ENCODE measurements at regions not wholly inside any gene's neighbourhood (a gene's known extent, or its start where the extent isn't known, plus 50 kb on each side); places are given as distances from the start of the nearest gene placed in this dataset.
"Not testable (repeated sequence)": the region's sequence is repeated elsewhere in the genome, so short reads cannot be mapped to it uniquely, and the experiment has no call there.

GRCh38 chr9:81423589-81424326, 265.6 kb downstream of the TLE1 start:
- H3K27me3 ChIP-seq (ENCODE audit: insufficient read depth, low read length), result no peaks in the 10 kb centered on the region
- H3K27ac ChIP-seq (ENCODE audit: low read length), result no peak overlapping the region
- peaks cover 28% of the 10 kb centered on the region for H3K9me3 ChIP-seq (ENCODE audit: insufficient read depth, low read depth, low read length)
- H3K4me1 ChIP-seq (ENCODE audit: insufficient read depth, low read length), result no peaks in the 10 kb centered on the region
- H3K36me3 ChIP-seq (ENCODE audit: insufficient read depth, low read depth, low read length), result no peaks in the 10 kb centered on the region
- H3K4me3 ChIP-seq (ENCODE audit: low read length), result no peak overlapping the region
- no peak overlapping the region for H3K9ac ChIP-seq (ENCODE audit: low read depth, low read length)

GRCh38 chr9:81421090-81421489, 268.3 kb downstream of the TLE1 start:
- not testable (repeated sequence) for H3K27ac ChIP-seq (ENCODE audit: low read length); H3K27me3 ChIP-seq (ENCODE audit: insufficient read depth, low read length); H3K4me3 ChIP-seq (ENCODE audit: low read length); H3K4me1 ChIP-seq (ENCODE audit: insufficient read depth, low read length); H3K36me3 ChIP-seq (ENCODE audit: insufficient read depth, low read depth, low read length); H3K9ac ChIP-seq (ENCODE audit: low read depth, low read length); H3K9me3 ChIP-seq (ENCODE audit: insufficient read depth, low read depth, low read length)

GRCh38 chr9:81420024-81420423, 269.3 kb downstream of the TLE1 start:
- H3K9ac ChIP-seq (ENCODE audit: low read depth, low read length), result no peak overlapping the region
- H3K27ac ChIP-seq (ENCODE audit: low read length), result no peak overlapping the region
- no peaks in the 10 kb centered on the region for H3K27me3 ChIP-seq (ENCODE audit: insufficient read depth, low read length)
- no peak overlapping the region for H3K4me3 ChIP-seq (ENCODE audit: low read length)
- H3K36me3 ChIP-seq (ENCODE audit: insufficient read depth, low read depth, low read length), result no peaks in the 10 kb centered on the region
- H3K9me3 ChIP-seq (ENCODE audit: insufficient read depth, low read depth, low read length), result peaks cover 5% of the 10 kb centered on the region; the same call in 1 of the 2 replicates
- H3K4me1 ChIP-seq (ENCODE audit: insufficient read depth, low read length), result no peaks in the 10 kb centered on the region

GRCh38 chr9:81417941-81418340, 271.4 kb downstream of the TLE1 start:
- Histone ChIP-seq H3K9me3 (ENCODE audit: insufficient read depth, low read depth, low read length) (peaks cover 5% of the 10 kb centered on the region; the same call in 1 of the 2 replicates), H3K4me3 (ENCODE audit: low read length) (no peak overlapping the region), H3K4me1 (ENCODE audit: insufficient read depth, low read length) (no peaks in the 10 kb centered on the region), H3K27me3 (ENCODE audit: insufficient read depth, low read length) (no peaks in the 10 kb centered on the region), H3K36me3 (ENCODE audit: insufficient read depth, low read depth, low read length) (no peaks in the 10 kb centered on the region), H3K27ac (ENCODE audit: low read length) (no peak overlapping the region), H3K9ac (ENCODE audit: low read depth, low read length) (no peak overlapping the region)

- Histone ChIP-seq H3K4me3 (ENCODE audit: low read length) (no peak overlapping the region), H3K36me3 (ENCODE audit: insufficient read depth, low read depth, low read length) (no peaks in the 10 kb centered on the region), H3K9ac (ENCODE audit: low read depth, low read length) (no peak overlapping the region), H3K4me1 (ENCODE audit: insufficient read depth, low read length) (no peaks in the 10 kb centered on the region), H3K27me3 (ENCODE audit: insufficient read depth, low read length) (no peaks in the 10 kb centered on the region), H3K9me3 (ENCODE audit: insufficient read depth, low read depth, low read length) (peaks cover 5% of the 10 kb centered on the region; the same call in 1 of the 2 replicates), H3K27ac (ENCODE audit: low read length) (no peak overlapping the region)
These were observed 272.1 kb downstream of the TLE1 start for GRCh38 chr9:81417299-81417675.

- no peaks in the 10 kb centered on the region for H3K27me3 ChIP-seq (ENCODE audit: insufficient read depth, low read length)
- peaks cover 5% of the 10 kb centered on the region; the same call in 1 of the 2 replicates for H3K9me3 ChIP-seq (ENCODE audit: insufficient read depth, low read depth, low read length)
- H3K4me3 ChIP-seq (ENCODE audit: low read length), result no peak overlapping the region
- H3K4me1 ChIP-seq (ENCODE audit: insufficient read depth, low read length), result no peaks in the 10 kb centered on the region
- H3K27ac ChIP-seq (ENCODE audit: low read length), result no peak overlapping the region
- H3K9ac ChIP-seq (ENCODE audit: low read depth, low read length), result no peak overlapping the region
- H3K36me3 ChIP-seq (ENCODE audit: insufficient read depth, low read depth, low read length), result no peaks in the 10 kb centered on the region
These were observed 272.7 kb downstream of the TLE1 start for GRCh38 chr9:81416476-81417298.

GRCh38 chr9:81414836-81415235, 274.5 kb downstream of the TLE1 start:
- H3K9me3 ChIP-seq (ENCODE audit: insufficient read depth, low read depth, low read length), result no peaks in the 10 kb centered on the region

GRCh38 chr9:81411961-81412360, 277.4 kb downstream of the TLE1 start:
- Histone ChIP-seq H3K4me1 (ENCODE audit: insufficient read depth, low read length) (no peaks in the 10 kb centered on the region), H3K36me3 (ENCODE audit: insufficient read depth, low read depth, low read length) (no peaks in the 10 kb centered on the region), H3K27ac (ENCODE audit: low read length) (no peak overlapping the region), H3K27me3 (ENCODE audit: insufficient read depth, low read length) (no peaks in the 10 kb centered on the region), H3K9me3 (ENCODE audit: insufficient read depth, low read depth, low read length) (no peaks in the 10 kb centered on the region), H3K9ac (ENCODE audit: low read depth, low read length) (no peak overlapping the region), H3K4me3 (ENCODE audit: low read length) (no peak overlapping the region)

More at GRCh38 chr9:81414836-81415235, 274.5 kb downstream of the TLE1 start:
- Histone ChIP-seq H3K4me1 (ENCODE audit: insufficient read depth, low read length) (no peaks in the 10 kb centered on the region), H3K9ac (ENCODE audit: low read depth, low read length) (no peak overlapping the region), H3K4me3 (ENCODE audit: low read length) (no peak overlapping the region), H3K36me3 (ENCODE audit: insufficient read depth, low read depth, low read length) (no peaks in the 10 kb centered on the region), H3K27ac (ENCODE audit: low read length) (no peak overlapping the region), H3K27me3 (ENCODE audit: insufficient read depth, low read length) (no peaks in the 10 kb centered on the region)

- no peak overlapping the region for H3K27ac ChIP-seq (ENCODE audit: low read length)
- H3K4me1 ChIP-seq (ENCODE audit: insufficient read depth, low read length), result no peaks in the 10 kb centered on the region
- H3K9me3 ChIP-seq (ENCODE audit: insufficient read depth, low read depth, low read length), result no peaks in the 10 kb centered on the region
- H3K36me3 ChIP-seq (ENCODE audit: insufficient read depth, low read depth, low read length), result no peaks in the 10 kb centered on the region
- no peak overlapping the region for H3K9ac ChIP-seq (ENCODE audit: low read depth, low read length)
- no peak overlapping the region for H3K4me3 ChIP-seq (ENCODE audit: low read length)
- no peaks in the 10 kb centered on the region for H3K27me3 ChIP-seq (ENCODE audit: insufficient read depth, low read length)
These were observed 279.1 kb downstream of the TLE1 start for GRCh38 chr9:81410201-81410600.

GRCh38 chr9:81408951-81409350, 280.4 kb downstream of the TLE1 start:
- Histone ChIP-seq H3K9me3 (ENCODE audit: insufficient read depth, low read depth, low read length) (no peaks in the 10 kb centered on the region), H3K27me3 (ENCODE audit: insufficient read depth, low read length) (no peaks in the 10 kb centered on the region), H3K4me3 (ENCODE audit: low read length) (no peak overlapping the region), H3K4me1 (ENCODE audit: insufficient read depth, low read length) (no peaks in the 10 kb centered on the region), H3K9ac (ENCODE audit: low read depth, low read length) (no peak overlapping the region), H3K36me3 (ENCODE audit: insufficient read depth, low read depth, low read length) (no peaks in the 10 kb centered on the region), H3K27ac (ENCODE audit: low read length) (no peak overlapping the region)

- H3K9me3 ChIP-seq (ENCODE audit: insufficient read depth, low read depth, low read length), result no peaks in the 10 kb centered on the region
- no peak overlapping the region for H3K4me3 ChIP-seq (ENCODE audit: low read length)
- H3K4me1 ChIP-seq (ENCODE audit: insufficient read depth, low read length), result no peaks in the 10 kb centered on the region
- H3K36me3 ChIP-seq (ENCODE audit: insufficient read depth, low read depth, low read length), result no peaks in the 10 kb centered on the region
- no peak overlapping the region for H3K27ac ChIP-seq (ENCODE audit: low read length)
- H3K27me3 ChIP-seq (ENCODE audit: insufficient read depth, low read length), result no peaks in the 10 kb centered on the region
- H3K9ac ChIP-seq (ENCODE audit: low read depth, low read length), result no peak overlapping the region
These were observed 284.3 kb downstream of the TLE1 start for GRCh38 chr9:81404931-81405598.

Data from iPS-20b (cell line).